GM23338 (cell line): ENCODE measurements at regions not wholly inside any gene's neighbourhood (a gene's known extent, or its start where the extent isn't known, plus 50 kb on each side); places are given as distances from the start of the nearest gene placed in this dataset.

Experiments used
- CREB1 ChIP-seq: fragments of 250-450 bp; sonication (Bioruptor Pico); IDR thresholded peaks from 2 replicates; pipeline ENCODE4 v1.5.0; 2020; ENCODE audit warnings: low read depth, mild to moderate bottlenecking, moderate library complexity
- CTCF ChIP-seq, 2 experiments: fragments of 200-600 bp in 1 of 2; sonication (generic) in 1 of 2; conservative IDR thresholded peaks; 2 replicates each; pipeline versions ENCODE4 v1.5.1 to v1.6.1; 2016 to 2017; ENCODE audit warnings: antibody characterized with exemption in 2 of 2, low read depth in 2 of 2, mild to moderate bottlenecking in 2 of 2, moderate library complexity in 1 of 2
- ETS1 ChIP-seq: IDR thresholded peaks from 2 replicates; pipeline ENCODE4 v1.6.1; 2016; ENCODE audit warnings: antibody characterized with exemption
- EZH2 ChIP-seq: fragments of 200-600 bp; sonication (generic); IDR thresholded peaks from one replicate; pipeline ENCODE4 v1.8.0; 2017; ENCODE audit warnings: antibody characterized with exemption, mild to moderate bottlenecking, low read depth; ENCODE audit not compliant: unreplicated experiment
- EZH2phosphoT487 ChIP-seq: fragments of 200-600 bp; sonication (generic); IDR thresholded peaks from one replicate; pipeline ENCODE4 v1.8.1; 2018; ENCODE audit warnings: antibody characterized with exemption; ENCODE audit not compliant: unreplicated experiment
- JUNB ChIP-seq: IDR thresholded peaks from one replicate; pipeline ENCODE4 v1.6.1; 2016; ENCODE audit warnings: antibody characterized with exemption; ENCODE audit not compliant: unreplicated experiment
- NANOG ChIP-seq: IDR thresholded peaks from 2 replicates; pipeline ENCODE4 v1.6.1; 2016; ENCODE audit warnings: antibody characterized with exemption, borderline replicate concordance
- POLR2AphosphoS5 ChIP-seq: IDR thresholded peaks from 2 replicates; pipeline ENCODE4 v1.6.1; 2016; ENCODE audit warnings: antibody characterized with exemption, low read depth
- REST ChIP-seq: IDR thresholded peaks from one replicate; pipeline ENCODE4 v1.6.1; 2018; ENCODE audit warnings: antibody characterized with exemption; ENCODE audit not compliant: unreplicated experiment
- STAT1 ChIP-seq: IDR thresholded peaks from one replicate; pipeline ENCODE4 v1.6.1; 2016; ENCODE audit warnings: antibody characterized with exemption; ENCODE audit not compliant: unreplicated experiment
- ZNF114 ChIP-seq: fragments of 250-450 bp; sonication (Bioruptor Pico); IDR thresholded peaks from 2 replicates; pipeline ENCODE4 v1.5.0; 2020; ENCODE audit warnings: mild to moderate bottlenecking, moderate library complexity
- ZNF331 ChIP-seq: fragments of 250-450 bp; sonication (Bioruptor Pico); IDR thresholded peaks from 2 replicates; pipeline ENCODE4 v1.5.0; 2020; ENCODE audit warnings: low read depth, mild to moderate bottlenecking, moderate library complexity
- ZNF462 ChIP-seq: fragments of 250-450 bp; sonication (Bioruptor Pico); IDR thresholded peaks from 2 replicates; pipeline ENCODE4 v1.5.0; 2020; ENCODE audit warnings: mild to moderate bottlenecking, moderate library complexity

- TF ChIP-seq EZH2 (no peak), CTCF (conservative IDR thresholded peaks at IDR 0.05; ENCODE audit: low read depth in 2 of 2) (no peak), REST (no peak), EZH2phosphoT487 (no peak), POLR2AphosphoS5 (no peak), JUNB (no peak), CREB1 (CRISPR knock-in tag) (no peak), ZNF114 (CRISPR knock-in tag) (no peak), ETS1 (no peak), STAT1 (no peak), ZNF331 (no peak), NANOG (no peak), ZNF462 (CRISPR knock-in tag) (no peak)
Measured at GRCh38 chr11:23563591-23563990, 703.3 kb upstream of the CCDC179 start.
